Large intestine (tissue), 3 donors: ENCODE measurements at regions not wholly inside any gene's neighbourhood (a gene's known extent, or its start where the extent isn't known, plus 50 kb on each side); places are given as distances from the start of the nearest gene placed in this dataset.
"Not testable (repeated sequence)": the region's sequence is repeated elsewhere in the genome, so short reads cannot be mapped to it uniquely, and the experiment has no call there.

Source experiments
- DNase-seq, 2 donors: peaks; one replicate each; pipeline versions ENCODE4 v3.0.0 to v3.0.0-alpha.2; 2013
- H3K27ac ChIP-seq: one replicate; pipeline ENCODE4 v1.5.1; 2013; ENCODE audit warnings: low read length
- H3K27me3 ChIP-seq: 2 replicates; pipeline ENCODE4 v1.6.1; 2013; ENCODE audit warnings: low read length; ENCODE audit not compliant: control insufficient read depth, insufficient read depth
- H3K36me3 ChIP-seq: 2 replicates; pipeline ENCODE4 v1.6.1; 2013; ENCODE audit warnings: low read length; ENCODE audit not compliant: control insufficient read depth, insufficient read depth
- H3K4me1 ChIP-seq: one replicate; pipeline ENCODE4 v1.6.1; 2013; ENCODE audit warnings: low read length; ENCODE audit not compliant: control insufficient read depth, insufficient read depth
- H3K4me3 ChIP-seq: one replicate; pipeline ENCODE4 v1.5.1; 2013; ENCODE audit warnings: low read length
- H3K9me3 ChIP-seq: one replicate; pipeline ENCODE4 v1.6.1; 2013; ENCODE audit warnings: mild to moderate bottlenecking, low read depth, low read length, moderate library complexity; ENCODE audit not compliant: control insufficient read depth
- WGBS: methylation state at CpG from one replicate; pipeline ENCODE4 v1.1.5; 2013; ENCODE audit warnings: low lambda C conversion rate; ENCODE audit not compliant: insufficient coverage; 5-methylcytosine and 5-hydroxymethylcytosine counted together

DNA sequence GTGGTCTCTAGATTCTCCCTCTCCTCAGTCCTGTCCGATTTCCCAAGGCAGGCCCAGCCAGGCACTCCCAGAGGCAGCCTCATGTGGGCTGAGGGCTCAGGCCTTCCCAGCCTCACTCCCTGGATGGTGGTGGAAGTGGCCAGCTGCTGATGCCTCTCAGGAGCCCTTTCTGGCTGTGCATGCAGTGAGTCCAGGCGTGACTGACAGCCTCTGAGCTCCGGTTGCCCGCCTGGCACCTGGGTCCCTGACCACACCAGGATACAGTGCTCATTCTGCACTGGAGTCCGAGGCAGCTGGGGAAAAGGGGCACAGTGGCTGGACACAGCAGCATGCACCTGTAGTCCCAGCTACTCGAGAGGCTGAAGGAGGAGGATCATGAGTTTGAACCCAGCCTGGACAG lies 132.6 kb downstream of the CUL2 start:
- no peak for DNase-seq
- Histone ChIP-seq H3K36me3 (no peaks in the 10 kb centered on the region), H3K27me3 (no peaks in the 10 kb centered on the region), H3K27ac (no peak overlapping the region), H3K4me3 (no peak overlapping the region), H3K9me3 (no peaks in the 10 kb centered on the region), H3K4me1 (no peaks in the 10 kb centered on the region)
- WGBS, result no CpG with 5 or more reads among the region's 6 CpGs

DNA sequence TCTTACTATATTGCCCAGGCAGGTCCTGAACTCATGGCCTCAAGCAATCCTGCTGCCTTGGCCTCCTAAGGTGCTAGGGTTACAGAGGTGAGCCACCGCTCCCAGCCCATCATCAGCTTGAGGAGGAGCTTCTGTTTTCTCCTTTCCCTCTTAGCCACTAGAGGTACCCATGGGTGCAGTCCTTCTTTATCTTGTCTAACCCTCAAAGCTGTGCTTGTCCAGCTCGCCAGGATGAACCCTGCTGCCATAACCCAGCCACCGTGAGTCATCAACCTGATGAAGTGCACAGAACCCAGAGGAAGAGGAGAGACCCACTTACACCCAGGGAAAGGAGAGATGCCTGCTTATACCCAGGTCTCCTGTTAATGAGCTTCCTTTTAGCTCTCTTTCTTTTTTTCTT lies 133.4 kb downstream of the CUL2 start:
- DNase-seq, result no peak
- no peaks in the 10 kb centered on the region for H3K9me3 ChIP-seq
- no peak overlapping the region for H3K27ac ChIP-seq
- WGBS, result no CpG with 5 or more reads among the region's 3 CpGs
- H3K27me3 ChIP-seq, result no peaks in the 10 kb centered on the region
- H3K36me3 ChIP-seq, result no peaks in the 10 kb centered on the region
- no peaks in the 10 kb centered on the region for H3K4me1 ChIP-seq
- H3K4me3 ChIP-seq, result no peak overlapping the region

- Histone ChIP-seq H3K27ac (no peak overlapping the region), H3K9me3 (no peaks in the 10 kb centered on the region), H3K27me3 (no peaks in the 10 kb centered on the region), H3K4me3 (no peak overlapping the region), H3K4me1 (no peaks in the 10 kb centered on the region), H3K36me3 (no peaks in the 10 kb centered on the region)
- no CpG with 5 or more reads among the region's 2 CpGs for WGBS
- DNase-seq, result no peak
These were observed 134.8 kb downstream of the CUL2 start for GRCh38 chr10:34955391-34955790.

DNA sequence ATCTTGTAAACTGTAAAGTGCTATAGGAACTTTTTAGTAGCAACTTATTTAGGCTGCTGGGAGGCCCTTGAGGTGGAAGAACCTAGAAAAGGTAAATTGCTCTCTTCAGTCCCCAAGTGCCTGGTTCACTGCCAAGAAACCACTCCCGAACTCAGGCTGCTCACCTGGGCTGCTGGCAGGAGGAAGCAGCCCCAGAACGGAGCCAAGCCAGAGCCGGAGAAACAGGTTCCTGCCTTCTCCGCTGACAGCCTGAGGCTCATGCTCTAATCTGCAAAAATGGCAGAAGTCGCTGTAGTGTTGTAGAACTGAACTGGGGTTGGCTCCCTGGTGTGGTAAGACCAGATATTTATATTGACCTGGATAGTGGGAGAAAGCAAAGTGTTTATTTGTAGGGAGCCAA lies 136.0 kb downstream of the CUL2 start:
- WGBS, result no CpG with 5 or more reads among the region's 5 CpGs

GRCh38 chr10:34951263-34951887 lies 136.3 kb upstream of the PARD3 start:
- not testable (repeated sequence) for DNase-seq, H3K27ac ChIP-seq, H3K36me3 ChIP-seq, H3K4me1 ChIP-seq, H3K27me3 ChIP-seq, H3K4me3 ChIP-seq, H3K9me3 ChIP-seq
- 100% methylated on average over 1 of the region's 11 CpGs for WGBS

More for the DNA sequence above, 136.0 kb downstream of the CUL2 start:
- Histone ChIP-seq H3K9me3 (no peaks in the 10 kb centered on the region), H3K27me3 (no peaks in the 10 kb centered on the region), H3K36me3 (no peaks in the 10 kb centered on the region), H3K4me3 (no peak overlapping the region), H3K27ac (no peak overlapping the region), H3K4me1 (no peaks in the 10 kb centered on the region)
- DNase-seq, result peak in 1 of 2 donors; percentile 23

DNA sequence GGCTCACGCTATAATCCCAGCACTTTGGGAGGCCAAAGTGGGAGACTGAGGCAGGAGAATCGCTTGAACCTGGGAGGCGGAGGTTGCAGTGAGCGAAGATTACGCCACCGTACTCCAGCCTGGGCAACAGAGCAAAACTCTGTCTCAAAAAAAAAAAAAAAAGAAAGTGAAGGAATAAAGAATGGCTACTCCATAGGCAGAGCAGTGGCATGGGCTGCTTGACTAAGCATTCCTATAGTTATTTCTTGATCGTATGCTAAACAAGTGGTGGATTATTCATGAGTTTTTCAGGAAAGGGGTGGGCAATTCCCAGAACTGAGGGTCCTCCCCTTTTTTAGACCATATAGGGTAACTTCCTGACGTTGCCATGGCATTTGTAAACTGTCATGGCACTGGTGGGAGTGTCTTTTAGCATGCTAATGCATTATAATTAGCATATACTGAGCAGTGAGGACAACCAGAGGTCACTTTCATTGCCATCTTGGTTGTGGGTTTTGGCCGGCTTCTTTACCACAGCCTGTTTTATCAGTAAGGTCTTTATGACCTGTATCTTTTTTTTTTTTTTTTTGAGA lies 130.9 kb upstream of the PARD3 start:
- DNase-seq, H3K4me3 ChIP-seq, H3K27me3 ChIP-seq, H3K36me3 ChIP-seq, H3K27ac ChIP-seq, H3K9me3 ChIP-seq, H3K4me1 ChIP-seq: not testable (repeated sequence)
- 100% methylated on average over 3 of the region's 9 CpGs for WGBS

DNA sequence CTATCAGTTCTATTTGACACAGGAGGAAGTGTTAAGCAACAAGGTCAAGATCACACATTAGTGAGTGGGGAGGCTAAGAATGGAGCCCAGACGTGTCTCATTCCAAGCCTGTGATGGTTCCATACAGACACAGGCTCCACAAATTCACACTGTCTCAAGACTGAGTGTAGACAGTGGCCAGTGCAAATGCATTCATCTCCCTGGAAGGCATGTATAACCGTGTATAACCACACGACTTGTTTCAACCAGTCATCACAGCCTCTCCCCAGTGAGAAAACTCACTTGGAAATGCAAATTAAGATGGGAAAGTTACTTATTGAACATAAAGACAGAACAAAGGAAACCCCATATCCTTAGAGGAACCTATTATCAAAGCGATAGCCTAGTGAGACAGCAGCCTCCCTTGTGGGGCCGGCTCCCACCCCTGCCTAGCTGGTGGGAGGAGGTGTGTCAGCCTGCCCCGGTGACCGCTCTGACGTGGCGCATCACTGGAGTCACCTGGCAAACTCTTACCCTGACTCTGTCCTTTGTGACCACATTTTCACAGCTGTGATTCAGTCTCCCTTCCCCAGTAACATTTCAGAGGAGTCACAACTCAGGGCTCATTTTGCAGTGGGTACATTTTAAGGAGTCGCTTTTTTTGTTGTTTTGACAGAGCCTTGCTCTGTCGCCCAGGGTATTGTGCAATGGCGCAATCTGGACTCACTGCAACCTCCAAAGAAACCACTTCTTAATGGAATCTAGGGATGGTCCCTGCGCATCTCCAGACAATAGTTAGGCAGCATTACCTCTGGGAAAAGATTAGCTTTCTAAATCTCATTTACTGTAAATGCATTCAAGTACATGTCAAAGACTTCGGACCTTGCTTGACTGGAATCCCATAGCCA lies 126.6 kb upstream of the PARD3 start:
- no peaks in the 10 kb centered on the region for H3K4me1 ChIP-seq
- no peaks in the 10 kb centered on the region for H3K36me3 ChIP-seq
- WGBS, result no CpG with 5 or more reads among the region's 14 CpGs
- H3K27me3 ChIP-seq, result no peaks in the 10 kb centered on the region
- no peak overlapping the region for H3K4me3 ChIP-seq
- no peak for DNase-seq
- no peaks in the 10 kb centered on the region for H3K9me3 ChIP-seq
- no peak overlapping the region for H3K27ac ChIP-seq

- H3K36me3 ChIP-seq, result no peaks in the 10 kb centered on the region
- H3K9me3 ChIP-seq, result no peaks in the 10 kb centered on the region
- WGBS, result 40% methylated on average over 1 of the region's 8 CpGs
- DNase-seq, result no peak
- H3K4me3 ChIP-seq, result no peak overlapping the region
- no peak overlapping the region for H3K27ac ChIP-seq
- H3K4me1 ChIP-seq, result no peaks in the 10 kb centered on the region
- H3K27me3 ChIP-seq, result no peaks in the 10 kb centered on the region
These were observed 125.3 kb upstream of the PARD3 start for GRCh38 chr10:34940436-34940835.

GRCh38 chr10:34938399-34938670 lies 123.2 kb upstream of the PARD3 start:
- no peaks in the 10 kb centered on the region for H3K9me3 ChIP-seq
- H3K36me3 ChIP-seq, result no peaks in the 10 kb centered on the region
- no peaks in the 10 kb centered on the region for H3K27me3 ChIP-seq
- no peak overlapping the region for H3K4me3 ChIP-seq
- DNase-seq, result no peak
- WGBS, result 100% methylated on average over 1 of the region's 6 CpGs
- H3K4me1 ChIP-seq, result no peaks in the 10 kb centered on the region
- H3K27ac ChIP-seq, result no peak overlapping the region

- not testable (repeated sequence) for H3K4me3 ChIP-seq, H3K4me1 ChIP-seq, H3K36me3 ChIP-seq, H3K27me3 ChIP-seq, H3K9me3 ChIP-seq, DNase-seq, H3K27ac ChIP-seq
- WGBS, result 0% methylated on average over 1 of the region's 7 CpGs
These were observed 122.7 kb upstream of the PARD3 start for GRCh38 chr10:34937643-34938398.
